A673 (cell line): ENCODE measurements at regions not wholly inside any gene's neighbourhood (a gene's known extent, or its start where the extent isn't known, plus 50 kb on each side); places are given as distances from the start of the nearest gene placed in this dataset.

Experiments used
- BruUV-seq: library from RNA; stranded (reverse); fragments of 400-500 nt; replicated peaks from 2 replicates; lab custom pipeline; 2021; lab: Mats Ljungman, UMichigan
- CTCF ChIA-PET: fragments of 300-600 bp; sonication (Branson Sonifier 250); formaldehyde crosslinking; loops from one replicate; lab custom pipeline; 2022; ENCODE audit warnings: antibody characterized with exemption; lab: Charles Lee
- POLR2A ChIA-PET: fragments of 300-600 bp; sonication (Branson Sonifier 250); formaldehyde crosslinking; loops from one replicate; lab custom pipeline; 2022; ENCODE audit warnings: antibody characterized with exemption; ENCODE audit not compliant: low non-redundant PET; lab: Charles Lee
- DNase-seq: peaks from one replicate; pipeline ENCODE4 v3.0.0-alpha.2; 2015; ENCODE audit warnings: low spot score
- H3K27ac ChIP-seq: fragments of 200-600 bp; sonication (generic); 2 replicates; pipeline ENCODE4 v1.5.1; 2016; ENCODE audit warnings: mixed run types, low read depth, mild to moderate bottlenecking, mixed read lengths, antibody characterized with exemption, low read length; ENCODE audit not compliant: poor library complexity, severe bottlenecking
- H3K27me3 ChIP-seq: fragments of 200-600 bp; sonication (generic); replicated peaks from 2 replicates; pipeline ENCODE4 v1.6.1; 2017; ENCODE audit warnings: mixed run types, low read depth, mild to moderate bottlenecking, mixed read lengths, antibody characterized with exemption, low read length; ENCODE audit not compliant: insufficient read depth, poor library complexity
- H3K36me3 ChIP-seq: fragments of 200-600 bp; sonication (generic); 2 replicates; pipeline ENCODE4 v1.6.1; 2016; ENCODE audit warnings: mixed run types, mild to moderate bottlenecking, mixed read lengths, antibody characterized with exemption, low read length; ENCODE audit not compliant: insufficient read depth, poor library complexity, severe bottlenecking
- H3K4me1 ChIP-seq: fragments of 200-600 bp; sonication (generic); 2 replicates; pipeline ENCODE4 v1.6.1; 2017; ENCODE audit warnings: mixed run types, mild to moderate bottlenecking, mixed read lengths, antibody characterized with exemption, low read length; ENCODE audit not compliant: insufficient read depth, poor library complexity, severe bottlenecking
- H3K4me3 ChIP-seq: fragments of 200-600 bp; sonication (generic); 2 replicates; pipeline ENCODE4 v1.5.1; 2016; ENCODE audit warnings: low read depth, mixed run types, mild to moderate bottlenecking, mixed read lengths, low read length; ENCODE audit not compliant: poor library complexity, severe bottlenecking
- H3K9me3 ChIP-seq: fragments of 200-600 bp; sonication (generic); 2 replicates; pipeline ENCODE4 v1.6.1; 2016; ENCODE audit warnings: mixed run types, low read depth, mild to moderate bottlenecking, mixed read lengths, antibody characterized with exemption, low read length; ENCODE audit not compliant: poor library complexity, severe bottlenecking
- CTCF ChIP-seq: fragments of 300-800, 200-600 bp; sonication (generic); conservative IDR thresholded peaks from 2 replicates; pipeline ENCODE4 v1.5.1; 2017; ENCODE audit warnings: low read depth, mild to moderate bottlenecking, antibody characterized with exemption, low read length, moderate library complexity, mixed read lengths
- EZH2 ChIP-seq: fragments of 200-600 bp; sonication (generic); IDR thresholded peaks from 2 replicates; pipeline ENCODE4 v1.6.1; 2017; ENCODE audit warnings: borderline replicate concordance, low read depth, mild to moderate bottlenecking, mixed read lengths, antibody characterized with exemption, low read length; ENCODE audit not compliant: poor library complexity, severe bottlenecking
- intact Hi-C: fragments of 100-400 bp; cut with micrococcal nuclease; formaldehyde crosslinking; loops from one replicate; pipeline ENCODE4 v1.10.0; 2022; ENCODE audit not compliant: unreplicated experiment

GRCh38 chr1:29985606-29985945 is 737.8 kb downstream of the MATN1 start:
- Histone ChIP-seq H3K27me3 (peaks cover 15% of the 10 kb centered on the region), H3K9me3 (no peaks in the 10 kb centered on the region), H3K4me1 (no peaks in the 10 kb centered on the region), H3K4me3 (no peak overlapping the region), H3K36me3 (no peaks in the 10 kb centered on the region), H3K27ac (no peak overlapping the region)
- no peak for DNase-seq
- no TSS peak for BruUV-seq
- CTCF ChIA-PET = no interaction called here
- TF ChIP-seq CTCF (no peak), EZH2 (no peak)
- intact Hi-C loops = no loop called here
- POLR2A ChIA-PET = no interaction called here

- ChIA-PET POLR2A (no interaction called here), CTCF (no interaction called here)
- TF ChIP-seq EZH2 (no peak), CTCF (no peak)
- Histone ChIP-seq H3K27ac (no peak overlapping the region), H3K36me3 (no peaks in the 10 kb centered on the region), H3K4me3 (no peak overlapping the region), H3K27me3 (peaks cover 19% of the 10 kb centered on the region), H3K4me1 (no peaks in the 10 kb centered on the region), H3K9me3 (no peaks in the 10 kb centered on the region)
- BruUV-seq = no TSS peak
- intact Hi-C loops = no loop called here
- no peak for DNase-seq
These were observed 738.4 kb downstream of the MATN1 start for GRCh38 chr1:29984862-29985605.

DNA sequence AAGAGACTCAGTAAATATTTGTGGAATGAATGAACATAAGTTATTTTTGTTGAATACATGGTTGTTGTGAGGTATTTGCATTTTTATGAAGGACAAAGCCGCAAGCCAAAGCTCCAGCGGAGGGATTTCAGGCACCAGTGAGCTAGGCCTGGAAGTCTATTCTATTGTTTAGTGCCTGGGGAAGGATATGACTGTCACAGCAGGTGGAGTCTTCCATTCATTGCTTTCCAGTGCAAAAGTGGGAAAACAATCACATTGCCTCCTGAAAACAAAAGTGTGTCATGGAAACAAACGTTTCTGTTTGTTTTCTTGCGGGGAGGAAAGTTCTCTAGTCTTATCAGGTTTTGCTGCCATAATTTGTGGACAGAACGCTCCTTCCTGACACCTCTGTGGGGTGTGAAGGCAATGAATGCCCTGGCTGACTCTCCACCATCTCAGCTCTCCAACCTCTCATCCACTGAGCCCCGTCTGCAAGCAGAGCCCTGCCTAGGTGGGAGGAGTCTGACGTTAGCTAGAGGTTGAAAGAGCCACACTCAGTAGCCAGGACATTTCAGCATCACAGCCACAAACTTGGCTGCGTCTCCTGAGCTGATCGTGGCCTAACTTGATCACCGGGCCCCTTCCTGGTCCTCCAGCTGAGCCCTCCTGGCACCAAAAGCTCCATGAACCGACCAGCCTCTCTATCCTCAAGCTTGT is 739.1 kb downstream of the MATN1 start:
- H3K9me3 ChIP-seq = no peaks in the 10 kb centered on the region
- no peaks in the 10 kb centered on the region for H3K36me3 ChIP-seq
- BruUV-seq = no TSS peak
- peaks cover 25% of the 10 kb centered on the region for H3K27me3 ChIP-seq
- ChIA-PET CTCF (no interaction called here), POLR2A (no interaction called here)
- no peak overlapping the region for H3K27ac ChIP-seq
- TF ChIP-seq EZH2 (no peak), CTCF (no peak)
- intact Hi-C loops = no loop called here
- no peaks in the 10 kb centered on the region for H3K4me1 ChIP-seq
- DNase-seq = no peak
- H3K4me3 ChIP-seq = no peak overlapping the region
